ENCODE measurements at regions not wholly inside any gene's neighbourhood (a gene's known extent, or its start where the extent isn't known, plus 50 kb on each side); places are given as distances from the start of the nearest gene placed in this dataset.

DNA sequence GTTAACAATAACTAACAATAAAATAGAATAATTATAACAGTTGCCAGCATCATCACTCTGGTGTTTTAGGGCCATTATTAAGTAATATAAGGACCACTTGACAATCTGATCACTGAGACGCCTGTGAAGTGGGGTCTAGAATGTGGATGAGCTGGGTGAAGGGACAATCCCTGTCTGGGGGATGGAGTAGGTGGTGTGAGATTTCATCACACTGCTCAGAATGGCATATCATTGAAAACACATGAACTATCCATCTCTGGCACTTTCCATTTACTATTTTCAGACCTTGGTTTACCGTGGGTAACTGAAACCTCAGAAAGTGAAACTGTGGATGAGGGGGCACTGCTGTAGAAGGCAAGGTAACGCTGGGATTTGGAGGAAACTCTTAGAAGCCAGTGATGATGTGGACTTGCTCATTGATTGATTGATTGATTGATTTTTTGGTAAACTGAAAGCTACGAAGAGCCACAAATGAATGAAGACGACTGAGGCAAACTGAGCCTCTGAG is 204.4 kb upstream of the TWIST2 start:
- TF ChIP-seq, protein P1, sequence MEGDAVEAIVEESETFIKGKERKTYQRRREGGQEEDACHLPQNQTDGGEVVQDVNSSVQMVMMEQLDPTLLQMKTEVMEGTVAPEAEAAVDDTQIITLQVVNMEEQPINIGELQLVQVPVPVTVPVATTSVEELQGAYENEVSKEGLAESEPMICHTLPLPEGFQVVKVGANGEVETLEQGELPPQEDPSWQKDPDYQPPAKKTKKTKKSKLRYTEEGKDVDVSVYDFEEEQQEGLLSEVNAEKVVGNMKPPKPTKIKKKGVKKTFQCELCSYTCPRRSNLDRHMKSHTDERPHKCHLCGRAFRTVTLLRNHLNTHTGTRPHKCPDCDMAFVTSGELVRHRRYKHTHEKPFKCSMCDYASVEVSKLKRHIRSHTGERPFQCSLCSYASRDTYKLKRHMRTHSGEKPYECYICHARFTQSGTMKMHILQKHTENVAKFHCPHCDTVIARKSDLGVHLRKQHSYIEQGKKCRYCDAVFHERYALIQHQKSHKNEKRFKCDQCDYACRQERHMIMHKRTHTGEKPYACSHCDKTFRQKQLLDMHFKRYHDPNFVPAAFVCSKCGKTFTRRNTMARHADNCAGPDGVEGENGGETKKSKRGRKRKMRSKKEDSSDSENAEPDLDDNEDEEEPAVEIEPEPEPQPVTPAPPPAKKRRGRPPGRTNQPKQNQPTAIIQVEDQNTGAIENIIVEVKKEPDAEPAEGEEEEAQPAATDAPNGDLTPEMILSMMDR (IDR thresholded peaks at IDR 0.05; ENCODE audit: insufficient read depth, low read length): no peak
- no peak for TF ChIP-seq POLR2AphosphoS5 (IDR thresholded peaks at IDR 0.05; ENCODE audit: low read depth)
- TF ChIP-seq, protein P2, sequence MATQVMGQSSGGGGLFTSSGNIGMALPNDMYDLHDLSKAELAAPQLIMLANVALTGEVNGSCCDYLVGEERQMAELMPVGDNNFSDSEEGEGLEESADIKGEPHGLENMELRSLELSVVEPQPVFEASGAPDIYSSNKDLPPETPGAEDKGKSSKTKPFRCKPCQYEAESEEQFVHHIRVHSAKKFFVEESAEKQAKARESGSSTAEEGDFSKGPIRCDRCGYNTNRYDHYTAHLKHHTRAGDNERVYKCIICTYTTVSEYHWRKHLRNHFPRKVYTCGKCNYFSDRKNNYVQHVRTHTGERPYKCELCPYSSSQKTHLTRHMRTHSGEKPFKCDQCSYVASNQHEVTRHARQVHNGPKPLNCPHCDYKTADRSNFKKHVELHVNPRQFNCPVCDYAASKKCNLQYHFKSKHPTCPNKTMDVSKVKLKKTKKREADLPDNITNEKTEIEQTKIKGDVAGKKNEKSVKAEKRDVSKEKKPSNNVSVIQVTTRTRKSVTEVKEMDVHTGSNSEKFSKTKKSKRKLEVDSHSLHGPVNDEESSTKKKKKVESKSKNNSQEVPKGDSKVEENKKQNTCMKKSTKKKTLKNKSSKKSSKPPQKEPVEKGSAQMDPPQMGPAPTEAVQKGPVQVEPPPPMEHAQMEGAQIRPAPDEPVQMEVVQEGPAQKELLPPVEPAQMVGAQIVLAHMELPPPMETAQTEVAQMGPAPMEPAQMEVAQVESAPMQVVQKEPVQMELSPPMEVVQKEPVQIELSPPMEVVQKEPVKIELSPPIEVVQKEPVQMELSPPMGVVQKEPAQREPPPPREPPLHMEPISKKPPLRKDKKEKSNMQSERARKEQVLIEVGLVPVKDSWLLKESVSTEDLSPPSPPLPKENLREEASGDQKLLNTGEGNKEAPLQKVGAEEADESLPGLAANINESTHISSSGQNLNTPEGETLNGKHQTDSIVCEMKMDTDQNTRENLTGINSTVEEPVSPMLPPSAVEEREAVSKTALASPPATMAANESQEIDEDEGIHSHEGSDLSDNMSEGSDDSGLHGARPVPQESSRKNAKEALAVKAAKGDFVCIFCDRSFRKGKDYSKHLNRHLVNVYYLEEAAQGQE (IDR thresholded peaks at IDR 0.05; ENCODE audit: insufficient replicate concordance, low read depth): no peak

Data from HL-60 (cell line).